PC-9 (cell line): ENCODE measurements at regions not wholly inside any gene's neighbourhood (a gene's known extent, or its start where the extent isn't known, plus 50 kb on each side); places are given as distances from the start of the nearest gene placed in this dataset.

Source experiments
- EZH2 ChIP-seq: fragments of 200-600 bp; sonication (generic); IDR thresholded peaks from 2 replicates; pipeline ENCODE4 v1.8.0; 2017; ENCODE audit warnings: antibody characterized with exemption, low read depth
- TF ChIP-seq, protein P1 (sequence below): fragments of 200-600 bp; sonication (generic); conservative IDR thresholded peaks from 2 replicates; pipeline ENCODE4 v1.6.1; 2017; ENCODE audit warnings: mixed run types, antibody characterized with exemption, mild to moderate bottlenecking, moderate library complexity

DNA sequence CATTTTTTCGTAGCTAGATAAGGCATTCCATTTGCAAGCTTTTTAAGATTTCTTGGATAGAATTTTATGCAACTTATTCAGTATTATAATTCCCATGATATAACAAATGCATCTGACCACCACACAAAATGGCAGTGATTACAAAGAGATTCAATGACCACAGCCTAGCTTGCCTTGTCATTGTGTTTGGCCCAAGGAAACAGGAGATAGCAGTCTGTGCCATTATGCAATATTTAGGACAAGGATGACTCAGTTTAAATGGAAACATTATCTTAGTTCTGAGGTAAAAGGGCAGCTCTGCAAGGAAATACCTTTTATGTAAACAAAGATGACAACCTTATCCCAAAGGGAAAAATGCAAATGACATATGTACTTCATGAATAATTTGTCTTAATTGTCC, 89.8 kb downstream of the NUDT12 start:
- TF ChIP-seq, protein P1, sequence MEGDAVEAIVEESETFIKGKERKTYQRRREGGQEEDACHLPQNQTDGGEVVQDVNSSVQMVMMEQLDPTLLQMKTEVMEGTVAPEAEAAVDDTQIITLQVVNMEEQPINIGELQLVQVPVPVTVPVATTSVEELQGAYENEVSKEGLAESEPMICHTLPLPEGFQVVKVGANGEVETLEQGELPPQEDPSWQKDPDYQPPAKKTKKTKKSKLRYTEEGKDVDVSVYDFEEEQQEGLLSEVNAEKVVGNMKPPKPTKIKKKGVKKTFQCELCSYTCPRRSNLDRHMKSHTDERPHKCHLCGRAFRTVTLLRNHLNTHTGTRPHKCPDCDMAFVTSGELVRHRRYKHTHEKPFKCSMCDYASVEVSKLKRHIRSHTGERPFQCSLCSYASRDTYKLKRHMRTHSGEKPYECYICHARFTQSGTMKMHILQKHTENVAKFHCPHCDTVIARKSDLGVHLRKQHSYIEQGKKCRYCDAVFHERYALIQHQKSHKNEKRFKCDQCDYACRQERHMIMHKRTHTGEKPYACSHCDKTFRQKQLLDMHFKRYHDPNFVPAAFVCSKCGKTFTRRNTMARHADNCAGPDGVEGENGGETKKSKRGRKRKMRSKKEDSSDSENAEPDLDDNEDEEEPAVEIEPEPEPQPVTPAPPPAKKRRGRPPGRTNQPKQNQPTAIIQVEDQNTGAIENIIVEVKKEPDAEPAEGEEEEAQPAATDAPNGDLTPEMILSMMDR: no peak
- no peak for TF ChIP-seq EZH2
